Activated CD4-positive, CD25-positive, alpha-beta regulatory T cell (primary cell): ENCODE measurements at regions not wholly inside any gene's neighbourhood (a gene's known extent, or its start where the extent isn't known, plus 50 kb on each side); places are given as distances from the start of the nearest gene placed in this dataset.
"Not testable (repeated sequence)": the region's sequence is repeated elsewhere in the genome, so short reads cannot be mapped to it uniquely, and the experiment has no call there.

Experiments
- DNase-seq, 4 experiments: peaks; one replicate each; lab custom pipeline; 2025; lab: John Stamatoyannopoulos, UW

- DNase-seq, result no peak
These were observed 894.1 kb upstream of the MIR17HG start for GRCh38 chr13:90453342-90453741.

- DNase-seq, result no peak
These were observed 893.4 kb upstream of the MIR17HG start for GRCh38 chr13:90454002-90454636.

- DNase-seq, result no peak
These were observed 892.4 kb upstream of the MIR17HG start for GRCh38 chr13:90455067-90455466.

DNA sequence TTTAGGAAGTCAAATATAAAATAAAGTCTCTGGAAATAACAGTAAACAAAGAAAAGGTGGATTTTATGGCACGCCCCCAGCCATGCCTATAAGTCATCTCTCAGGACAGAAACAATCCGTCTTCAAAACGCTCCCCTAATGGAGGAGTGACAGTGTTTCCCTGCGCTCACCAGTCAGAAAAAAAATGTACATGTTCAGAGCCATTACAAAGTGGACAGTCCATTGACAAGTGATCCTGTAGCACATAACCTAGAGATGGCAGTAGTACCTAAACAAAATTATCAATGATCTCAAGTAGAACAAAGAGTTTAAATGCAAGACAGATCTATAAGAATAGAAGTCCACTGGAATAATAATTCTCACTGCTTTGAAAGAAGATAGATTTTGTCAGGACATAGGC lies 891.7 kb upstream of the MIR17HG start:
- no peak for DNase-seq

DNA sequence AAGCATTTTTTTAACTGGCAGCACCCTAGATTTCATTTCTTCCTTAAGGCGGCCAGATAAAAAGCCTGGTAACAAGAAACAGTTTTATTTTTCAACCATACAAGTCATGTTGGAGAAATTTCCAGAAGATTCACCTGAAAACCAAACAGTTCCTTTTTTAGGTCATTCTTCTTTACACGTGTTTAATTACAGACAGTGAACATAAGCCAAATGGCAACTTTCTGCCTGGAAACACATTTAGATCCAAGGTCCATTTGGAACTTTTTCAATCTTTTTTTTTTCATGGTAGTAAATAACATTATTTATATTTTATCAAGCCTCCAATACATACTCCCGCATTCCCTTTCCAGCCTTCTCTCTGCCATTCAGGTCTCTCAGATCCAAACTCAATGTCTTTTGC lies 886.1 kb upstream of the MIR17HG start:
- no peak for DNase-seq

- no peak for DNase-seq
These were observed 870.3 kb upstream of the MIR17HG start for GRCh38 chr13:90477216-90477615.

DNA sequence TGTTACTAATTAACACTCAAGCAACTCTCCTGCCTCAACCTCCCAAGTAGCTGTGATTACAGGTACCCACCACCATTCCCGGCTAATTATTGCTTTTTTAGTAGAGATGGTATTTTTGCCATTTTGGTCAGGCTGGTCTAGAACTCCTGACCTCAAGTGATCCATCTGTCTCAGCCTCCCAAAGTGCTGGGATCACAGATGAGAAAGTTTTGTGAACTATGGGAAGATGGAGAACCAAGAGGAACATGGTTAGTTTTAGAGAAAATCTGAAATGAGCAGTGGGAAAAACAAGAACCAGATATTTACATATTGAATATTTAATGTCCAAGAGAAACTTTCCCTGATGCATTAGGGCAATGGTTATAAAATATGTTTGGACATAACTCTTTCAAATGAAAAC lies 863.6 kb upstream of the MIR17HG start:
- DNase-seq, result no peak

GRCh38 chr13:90485436-90485835 lies 862.1 kb upstream of the MIR17HG start:
- DNase-seq, result no peak

GRCh38 chr13:90492872-90493271 lies 854.6 kb upstream of the MIR17HG start:
- no peak for DNase-seq

DNA sequence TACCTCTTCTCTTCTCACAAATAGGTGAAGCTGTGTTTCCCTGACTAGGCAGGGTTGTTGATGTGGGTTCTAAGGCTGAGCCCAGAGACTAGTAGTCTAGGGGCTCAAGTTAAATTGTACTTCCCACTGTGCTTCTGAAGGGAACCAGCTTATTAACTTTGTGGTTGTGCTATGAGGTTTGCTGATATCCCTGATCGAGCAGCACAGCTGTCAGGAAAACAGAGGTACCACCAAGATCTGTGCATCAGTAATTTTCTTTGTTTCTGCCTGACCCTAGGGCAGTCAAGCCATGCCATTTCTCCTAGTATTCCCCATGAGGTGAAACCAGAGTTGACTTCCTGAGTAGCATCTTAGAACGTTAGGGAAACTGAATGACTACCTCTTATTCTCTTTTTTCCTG lies 853.8 kb upstream of the MIR17HG start:
- no peak for DNase-seq

GRCh38 chr13:90494849-90495248 lies 852.6 kb upstream of the MIR17HG start:
- not testable (repeated sequence) for DNase-seq

GRCh38 chr13:90498096-90498495 lies 849.4 kb upstream of the MIR17HG start:
- no peak for DNase-seq

DNA sequence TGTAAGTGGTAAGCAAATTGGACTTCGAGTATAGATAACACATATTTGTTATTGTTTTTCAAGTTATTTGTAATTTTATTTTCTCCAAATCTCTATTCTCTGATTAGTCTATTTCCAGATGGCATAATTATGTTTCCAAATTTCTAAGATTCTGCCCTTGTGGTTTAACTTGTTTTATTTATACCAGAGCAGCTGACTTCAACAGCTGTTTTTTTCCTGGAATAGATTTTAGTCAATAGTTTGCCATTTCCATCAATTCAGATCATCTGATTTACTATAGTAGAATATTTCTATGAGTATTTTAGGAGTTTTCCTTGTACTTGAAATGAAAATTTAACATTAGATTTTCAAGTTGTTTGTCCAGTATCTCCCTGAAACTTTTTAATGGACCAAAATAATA lies 848.7 kb upstream of the MIR17HG start:
- DNase-seq, result no peak

GRCh38 chr13:90500569-90500968 lies 846.9 kb upstream of the MIR17HG start:
- no peak for DNase-seq

DNA sequence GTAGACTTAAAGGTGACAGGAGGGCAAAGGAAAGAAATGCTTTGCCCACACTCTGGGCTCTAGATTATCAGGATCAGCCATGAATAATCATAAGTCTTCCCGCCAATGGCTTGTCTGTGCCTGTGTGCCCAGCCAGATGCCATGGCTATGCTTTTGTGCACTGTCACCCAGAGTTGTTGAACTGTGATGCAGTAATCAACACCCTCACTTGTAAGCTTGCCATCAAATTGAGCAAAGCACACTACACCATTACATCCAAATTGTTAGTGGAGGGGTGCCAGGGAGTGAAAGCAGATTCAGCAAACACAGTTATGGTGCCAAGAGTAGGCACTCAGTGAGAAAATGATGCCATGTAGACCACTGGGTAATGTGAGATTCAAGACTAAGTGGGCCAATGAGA lies 845.3 kb upstream of the MIR17HG start:
- no peak for DNase-seq

GRCh38 chr13:90502762-90503161 lies 844.7 kb upstream of the MIR17HG start:
- DNase-seq, result no peak

DNA sequence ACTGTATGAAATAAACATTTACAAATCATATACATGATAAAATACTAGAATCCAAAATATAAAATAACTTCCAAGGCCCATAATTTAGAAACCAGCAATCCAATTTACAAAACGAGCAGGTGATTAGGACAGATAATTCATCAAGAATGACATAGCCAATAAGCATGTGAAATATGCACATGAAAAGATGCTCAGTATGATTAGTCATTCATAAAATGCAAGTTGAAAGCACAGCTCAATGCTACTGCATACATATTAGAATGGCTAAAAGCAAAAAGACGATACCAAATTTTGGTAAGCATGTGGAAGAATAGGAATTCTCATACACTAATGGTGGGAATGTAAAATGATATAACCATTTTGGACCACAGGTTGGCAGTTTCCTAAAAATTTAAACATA lies 837.2 kb upstream of the MIR17HG start:
- DNase-seq, result no peak

DNA sequence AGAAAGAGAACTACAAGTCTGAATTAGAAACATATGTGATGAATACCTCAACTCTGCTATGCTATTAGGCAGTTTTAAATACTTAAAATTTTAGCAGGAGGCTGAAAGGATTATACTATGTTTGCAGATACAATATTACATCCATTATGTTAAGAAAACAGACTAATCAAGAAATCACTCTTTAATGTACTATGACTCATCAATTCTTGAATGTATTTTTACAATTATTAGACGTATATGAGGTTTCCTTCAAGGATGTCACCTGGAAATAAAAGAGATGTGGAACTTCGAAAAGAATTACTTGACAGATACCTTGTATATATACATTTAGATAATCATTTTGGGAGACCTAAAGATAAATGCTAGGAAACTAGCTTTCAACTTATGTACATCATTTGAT lies 835.6 kb upstream of the MIR17HG start:
- no peak for DNase-seq

DNA sequence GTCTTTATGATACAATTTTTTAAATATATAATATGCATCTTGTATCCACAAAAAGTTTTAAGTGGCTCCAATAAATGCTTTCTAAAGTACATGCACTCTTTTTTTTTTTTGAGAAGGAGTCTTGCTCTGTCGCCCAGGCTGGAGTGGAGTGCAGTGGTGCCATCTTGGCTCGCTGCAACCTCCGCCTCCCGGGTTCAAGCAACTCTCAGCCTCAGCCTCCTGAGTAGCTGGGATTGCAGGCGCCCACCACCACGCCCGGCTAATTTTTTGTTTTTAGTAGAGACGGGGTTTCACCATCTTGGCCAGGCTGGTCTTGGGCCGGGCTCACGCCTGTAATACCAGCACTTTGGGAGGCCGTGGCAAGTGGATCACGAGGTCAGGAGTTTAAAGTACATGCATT lies 832.8 kb upstream of the MIR17HG start:
- not testable (repeated sequence) for DNase-seq

GRCh38 chr13:90518417-90518816 lies 829.1 kb upstream of the MIR17HG start:
- DNase-seq, result no peak

GRCh38 chr13:90519157-90519556 lies 828.3 kb upstream of the MIR17HG start:
- no peak for DNase-seq

- no peak for DNase-seq
These were observed 820.8 kb upstream of the MIR17HG start for GRCh38 chr13:90526711-90527110.

DNA sequence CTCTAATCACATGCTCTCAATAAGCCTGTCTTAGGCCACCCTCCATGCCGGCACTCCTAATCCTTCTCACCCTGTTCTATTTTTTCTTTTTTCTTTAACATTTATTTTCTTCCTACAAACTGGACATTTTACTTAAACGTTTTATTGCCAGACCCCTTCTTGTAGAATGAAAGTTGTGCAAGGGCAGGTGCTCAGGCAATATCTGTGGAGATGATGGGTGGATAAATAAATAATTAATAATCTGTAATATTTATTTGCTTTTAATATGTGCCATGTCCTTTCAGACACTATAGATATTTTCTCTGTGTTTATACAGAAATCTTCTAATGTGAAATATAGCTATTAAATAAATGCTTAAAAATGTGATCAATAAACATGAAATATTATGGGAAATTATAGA lies 815.7 kb upstream of the MIR17HG start:
- DNase-seq, result no peak

DNA sequence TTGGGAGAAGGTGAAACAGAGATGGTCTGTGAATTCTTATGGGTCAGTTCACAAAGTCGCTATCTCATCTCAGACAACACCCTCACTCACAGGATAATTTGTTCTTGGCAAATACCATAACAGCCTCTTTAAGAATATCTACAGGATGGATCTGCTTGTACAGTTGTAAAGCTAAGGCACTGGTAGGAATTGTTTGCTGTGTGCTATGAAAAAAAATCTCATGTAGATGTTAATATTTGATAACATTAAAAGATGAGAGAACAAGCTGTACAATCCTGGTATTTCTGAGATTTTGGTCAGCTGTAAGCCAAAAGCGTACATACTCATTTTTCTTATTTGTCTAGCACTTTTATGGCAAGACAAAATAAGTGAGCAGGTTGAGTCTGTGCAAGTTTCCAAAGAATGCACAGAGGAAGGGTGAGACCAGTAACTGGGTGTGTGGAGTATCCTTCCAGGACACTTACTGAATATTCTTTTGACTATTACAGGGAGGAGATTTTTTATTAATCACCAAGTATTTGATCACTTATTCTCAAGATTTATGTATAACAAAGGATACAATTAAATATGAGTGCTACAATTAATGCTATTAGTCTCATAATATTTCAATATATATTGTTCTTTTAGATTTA lies 814.5 kb upstream of the MIR17HG start:
- no peak for DNase-seq
